ENCODE measurements at regions not wholly inside any gene's neighbourhood (a gene's known extent, or its start where the extent isn't known, plus 50 kb on each side); places are given as distances from the start of the nearest gene placed in this dataset.
"Not testable (repeated sequence)": the region's sequence is repeated elsewhere in the genome, so short reads cannot be mapped to it uniquely, and the experiment has no call there.

DNA sequence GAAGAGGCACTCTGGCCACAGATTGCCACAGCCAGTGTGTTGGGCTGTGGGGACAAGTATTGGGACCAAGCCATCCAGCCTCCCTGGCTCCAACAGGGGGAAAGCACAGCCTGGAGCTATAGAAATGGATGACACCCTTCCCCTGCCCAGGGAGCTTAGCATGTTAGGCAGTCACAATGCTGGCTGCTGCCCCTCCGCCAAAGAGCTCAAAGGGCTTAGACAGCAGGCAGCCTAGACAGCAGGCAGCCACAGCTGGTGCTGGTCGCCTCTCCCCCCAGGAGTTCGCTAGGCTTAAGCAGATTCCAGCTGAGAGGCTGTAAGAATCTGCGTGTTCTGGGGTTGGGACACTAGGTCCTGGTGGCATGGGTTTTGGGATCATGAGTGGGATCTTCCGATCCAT, 94.5 kb upstream of the MXRA5 start:
- no peak for DNase-seq (ENCODE audit: insufficient read length, low spot score)
- TF ChIP-seq, protein P1, sequence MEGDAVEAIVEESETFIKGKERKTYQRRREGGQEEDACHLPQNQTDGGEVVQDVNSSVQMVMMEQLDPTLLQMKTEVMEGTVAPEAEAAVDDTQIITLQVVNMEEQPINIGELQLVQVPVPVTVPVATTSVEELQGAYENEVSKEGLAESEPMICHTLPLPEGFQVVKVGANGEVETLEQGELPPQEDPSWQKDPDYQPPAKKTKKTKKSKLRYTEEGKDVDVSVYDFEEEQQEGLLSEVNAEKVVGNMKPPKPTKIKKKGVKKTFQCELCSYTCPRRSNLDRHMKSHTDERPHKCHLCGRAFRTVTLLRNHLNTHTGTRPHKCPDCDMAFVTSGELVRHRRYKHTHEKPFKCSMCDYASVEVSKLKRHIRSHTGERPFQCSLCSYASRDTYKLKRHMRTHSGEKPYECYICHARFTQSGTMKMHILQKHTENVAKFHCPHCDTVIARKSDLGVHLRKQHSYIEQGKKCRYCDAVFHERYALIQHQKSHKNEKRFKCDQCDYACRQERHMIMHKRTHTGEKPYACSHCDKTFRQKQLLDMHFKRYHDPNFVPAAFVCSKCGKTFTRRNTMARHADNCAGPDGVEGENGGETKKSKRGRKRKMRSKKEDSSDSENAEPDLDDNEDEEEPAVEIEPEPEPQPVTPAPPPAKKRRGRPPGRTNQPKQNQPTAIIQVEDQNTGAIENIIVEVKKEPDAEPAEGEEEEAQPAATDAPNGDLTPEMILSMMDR (IDR thresholded peaks at IDR 0.05; ENCODE audit: insufficient read depth, missing control alignments) = no peak
- FAIRE-seq = no peak

GRCh38 chrX:3435916-3436315, 89.5 kb upstream of the MXRA5 start:
- not testable (repeated sequence) for FAIRE-seq; DNase-seq (ENCODE audit: insufficient read length, low spot score)

DNA sequence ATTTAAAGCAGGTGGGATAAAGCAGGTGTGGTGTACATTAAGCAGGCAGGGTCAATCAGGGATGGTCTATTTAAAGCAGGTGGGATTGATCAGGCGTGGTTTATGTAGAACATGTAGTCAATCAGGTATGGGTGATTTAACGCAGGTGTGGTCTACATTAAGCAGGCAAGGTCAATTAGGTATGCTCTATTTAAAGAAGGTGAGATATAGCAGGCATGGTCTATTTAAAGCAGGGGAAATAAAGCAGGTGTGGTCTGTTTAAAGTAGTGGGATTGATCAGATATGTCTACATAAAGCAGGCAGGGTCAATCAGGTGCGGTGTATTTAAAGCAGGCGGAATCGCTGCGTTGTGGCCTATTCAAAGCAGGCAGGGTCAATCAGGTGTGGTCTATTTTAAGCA, 88.6 kb upstream of the MXRA5 start:
- no peak for DNase-seq (ENCODE audit: insufficient read length, low spot score)
- TF ChIP-seq, protein P1 (IDR thresholded peaks at IDR 0.05; ENCODE audit: insufficient read depth, missing control alignments) = no peak
- FAIRE-seq = no peak

DNA sequence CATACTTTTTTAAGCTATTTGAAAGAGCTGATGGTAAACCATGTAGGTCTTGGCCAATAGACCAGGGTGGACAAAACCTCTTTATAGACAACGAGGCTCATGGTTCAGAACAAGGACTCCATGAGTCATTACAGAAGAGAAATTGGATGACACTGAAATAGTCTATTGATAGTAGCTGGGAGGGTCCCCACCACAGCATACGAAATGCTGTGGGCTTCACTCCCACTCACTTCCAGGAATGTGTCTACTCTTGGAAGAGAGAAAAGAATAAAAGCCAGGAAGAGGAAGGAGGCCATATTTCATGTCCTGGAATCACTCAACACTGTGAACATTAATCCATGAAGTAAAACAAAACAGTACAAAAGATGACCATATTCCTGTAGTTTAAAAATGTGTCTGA, 82.3 kb upstream of the MXRA5 start:
- TF ChIP-seq, protein P1 (IDR thresholded peaks at IDR 0.05; ENCODE audit: insufficient read depth, missing control alignments) = no peak
- no peak for FAIRE-seq
- no peak for DNase-seq (ENCODE audit: insufficient read length, low spot score)

GRCh38 chrX:3426552-3426951, 80.1 kb upstream of the MXRA5 start:
- FAIRE-seq (peak; percentile 69), DNase-seq (ENCODE audit: insufficient read length, low spot score) (no peak)
- TF ChIP-seq, protein P1 (IDR thresholded peaks at IDR 0.05; ENCODE audit: insufficient read depth, missing control alignments) = no peak

- TF ChIP-seq, protein P1 (IDR thresholded peaks at IDR 0.05; ENCODE audit: insufficient read depth, missing control alignments) = no peak
- FAIRE-seq = no peak
Observed at GRCh38 chrX:3425031-3425430, 78.6 kb upstream of the MXRA5 start.

GRCh38 chrX:3420316-3420715, 73.9 kb upstream of the MXRA5 start:
- FAIRE-seq (no peak), DNase-seq (ENCODE audit: insufficient read length, low spot score) (no peak)
- TF ChIP-seq, protein P1 (IDR thresholded peaks at IDR 0.05; ENCODE audit: insufficient read depth, missing control alignments) = no peak

More at GRCh38 chrX:3425031-3425430, 78.6 kb upstream of the MXRA5 start:
- DNase-seq (ENCODE audit: insufficient read length, low spot score) = no peak

GRCh38 chrX:3415011-3415410, 68.6 kb upstream of the MXRA5 start:
- no peak for FAIRE-seq
- DNase-seq (ENCODE audit: insufficient read length, low spot score) = no peak
- TF ChIP-seq, protein P1 (IDR thresholded peaks at IDR 0.05; ENCODE audit: insufficient read depth, missing control alignments) = no peak

DNA sequence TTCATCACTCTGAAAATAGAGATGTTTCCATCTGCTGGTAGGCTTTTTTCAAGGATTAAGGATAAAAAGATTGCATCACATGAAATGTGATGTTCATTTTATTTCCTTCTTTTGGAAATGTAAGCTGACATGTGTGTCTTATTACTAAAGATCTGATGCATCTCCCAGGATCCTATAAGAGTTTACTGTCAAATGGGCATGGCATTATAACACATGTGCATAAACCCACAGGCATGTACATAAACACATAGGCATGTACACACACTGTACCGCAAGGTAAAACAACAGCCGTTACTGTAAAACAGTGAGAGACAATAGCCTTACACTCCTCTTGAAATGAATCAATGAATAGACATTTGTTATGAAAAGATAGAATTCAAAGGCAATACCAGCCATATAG, 65.2 kb upstream of the MXRA5 start:
- FAIRE-seq = peak; percentile 21
- not testable (repeated sequence) for DNase-seq (ENCODE audit: insufficient read length, low spot score)

DNA sequence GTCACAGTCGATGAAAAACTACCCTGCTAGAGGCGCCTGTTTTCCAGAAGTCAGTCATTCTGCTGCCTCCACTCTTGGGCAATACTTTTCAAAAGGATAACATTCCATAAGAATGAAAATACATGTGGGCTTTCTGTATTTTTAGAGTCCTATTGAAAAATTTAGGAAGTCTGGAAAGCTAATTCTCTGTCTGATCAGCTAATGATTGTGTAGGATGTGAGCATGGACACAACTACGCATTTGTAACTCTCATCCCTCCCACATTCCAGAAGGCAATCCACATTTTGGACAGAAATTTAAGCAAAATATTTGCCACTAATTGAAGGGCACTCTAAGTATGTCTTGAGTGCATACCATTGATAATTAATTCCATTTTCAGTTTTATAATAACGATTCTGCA, 63.5 kb upstream of the MXRA5 start:
- FAIRE-seq; DNase-seq (ENCODE audit: insufficient read length, low spot score): not testable (repeated sequence)
